H1 (cell line): ENCODE measurements at regions not wholly inside any gene's neighbourhood (a gene's known extent, or its start where the extent isn't known, plus 50 kb on each side); places are given as distances from the start of the nearest gene placed in this dataset.
"Not testable (repeated sequence)": the region's sequence is repeated elsewhere in the genome, so short reads cannot be mapped to it uniquely, and the experiment has no call there.

ENCODE experiments used
- CTCF ChIA-PET: fragments of 300-600 bp; sonication (Branson Sonifier 250); formaldehyde crosslinking; loops from one replicate; lab custom pipeline; 2021; ENCODE audit not compliant: partially characterized antibody; lab: Charles Lee
- POLR2A ChIA-PET: fragments of 300-600 bp; sonication (Branson Sonifier 250); formaldehyde crosslinking; loops from one replicate; lab custom pipeline; 2021; ENCODE audit warnings: inconsistent platforms; ENCODE audit not compliant: partially characterized antibody; lab: Charles Lee
- DNase-seq, 2 experiments: peaks; one replicate each; pipeline versions ENCODE4 v3.0.0 to v3.0.0-alpha.2; 2010 to 2022; ENCODE audit warnings: low spot score in 2 of 2, low read depth in 1 of 2, mixed read lengths in 1 of 2
- FAIRE-seq: peaks from 2 replicates; lab custom pipeline; 2011; peaks lifted over from hg19 to GRCh38; lab: Jason Lieb, UNC
- H2AFZ ChIP-seq: 2 replicates; pipeline ENCODE4 v1.8.1; 2012; ENCODE audit warnings: low read length, inconsistent platforms
- H2AK5ac ChIP-seq: 2 replicates; pipeline ENCODE4 v1.6.1; 2013; ENCODE audit warnings: low read depth, low read length
- H2BK120ac ChIP-seq: replicated peaks from 2 replicates; pipeline ENCODE3; 2013; ENCODE audit warnings: low read depth, low read length, inconsistent platforms
- H2BK12ac ChIP-seq: 2 replicates; pipeline ENCODE4 v1.6.1; 2013; ENCODE audit warnings: low read depth, low read length
- H2BK15ac ChIP-seq: 2 replicates; pipeline ENCODE4 v1.6.1; 2013; ENCODE audit warnings: low read length
- H2BK20ac ChIP-seq: 2 replicates; pipeline ENCODE4 v1.6.1; 2013; ENCODE audit warnings: low read length
- H2BK5ac ChIP-seq: 2 replicates; pipeline ENCODE4 v1.6.1; 2013; ENCODE audit warnings: low read depth, low read length
- H3K14ac ChIP-seq: 2 replicates; pipeline ENCODE4 v1.6.1; 2013; ENCODE audit warnings: inconsistent platforms; ENCODE audit not compliant: insufficient read length
- H3K18ac ChIP-seq: 2 replicates; pipeline ENCODE4 v1.6.1; 2013; ENCODE audit warnings: low read length; ENCODE audit errors: extremely low read depth
- H3K23ac ChIP-seq: 2 replicates; pipeline ENCODE4 v1.6.1; 2013; ENCODE audit warnings: inconsistent platforms; ENCODE audit not compliant: insufficient read length
- H3K23me2 ChIP-seq: 2 replicates; pipeline ENCODE4 v1.6.1; 2013; ENCODE audit warnings: low read depth, low read length
- H3K27ac ChIP-seq: 2 replicates; pipeline ENCODE4 v1.6.1; 2011; ENCODE audit warnings: low read depth, low read length, inconsistent platforms
- H3K27me3 ChIP-seq, 4 experiments: replicated peaks in 1 of 4; 1 replicate in 1 of 4; 2 replicates in 3 of 4; pipeline versions ENCODE4 v1.6.1 to v1.8.1; 2011 to 2013; ENCODE audit warnings: low read length in 3 of 4, mild to moderate bottlenecking in 3 of 4, inconsistent platforms in 2 of 4, mixed read lengths in 2 of 4, moderate library complexity in 1 of 4; ENCODE audit not compliant: control insufficient read depth in 3 of 4, insufficient read depth in 3 of 4; ENCODE audit errors: extremely low read depth in 1 of 4
- H3K36me3 ChIP-seq, 4 experiments: 2 replicates each; pipeline versions ENCODE4 v1.6.1 to v1.8.1; 2011 to 2013; ENCODE audit warnings: mild to moderate bottlenecking in 4 of 4, low read length in 3 of 4, moderate library complexity in 2 of 4, control low read depth in 1 of 4, inconsistent platforms in 1 of 4; ENCODE audit not compliant: insufficient read depth in 4 of 4, control insufficient read depth in 2 of 4
- H3K4ac ChIP-seq: replicated peaks from 2 replicates; pipeline ENCODE3; 2013; ENCODE audit warnings: low read length, low read depth, mixed read lengths, inconsistent platforms; ENCODE audit not compliant: insufficient read length
- H3K4me1 ChIP-seq, 4 experiments: replicated peaks in 1 of 4; 1 replicate in 1 of 4; 2 replicates in 3 of 4; pipeline versions ENCODE4 v1.6.1 to v1.8.1; 2011 to 2013; ENCODE audit warnings: low read length in 3 of 4, inconsistent platforms in 2 of 4, mixed read lengths in 1 of 4; ENCODE audit not compliant: insufficient read depth in 4 of 4, control insufficient read depth in 3 of 4
- H3K4me2 ChIP-seq, 2 experiments: 2 replicates each; pipeline versions ENCODE4 v1.6.1 to v1.8.1; 2011 to 2013; ENCODE audit warnings: low read depth in 2 of 2, low read length in 2 of 2, control low read depth in 1 of 2, inconsistent platforms in 1 of 2, mild to moderate bottlenecking in 1 of 2; ENCODE audit not compliant: insufficient read depth in 1 of 2
- H3K4me3 ChIP-seq, 4 experiments: fragments of 200-600, 300-600 bp in 1 of 4; sonication (generic), shearing (Covaris generic), sonication (Bioruptor Twin) in 1 of 4; 2 replicates each; pipeline versions ENCODE4 v1.5.1 to v1.8.1; 2011 to 2016; ENCODE audit warnings: low read length in 4 of 4, low read depth in 3 of 4, control low read depth in 2 of 4, inconsistent platforms in 2 of 4, mild to moderate bottlenecking in 2 of 4, mixed read lengths in 1 of 4, moderate library complexity in 1 of 4; ENCODE audit not compliant: insufficient read depth in 2 of 4; ENCODE audit errors: extremely low read depth in 1 of 4
- H3K56ac ChIP-seq: replicated peaks from 2 replicates; pipeline ENCODE3; 2013; ENCODE audit warnings: low read depth, mild to moderate bottlenecking, mixed read lengths, low read length, inconsistent platforms; ENCODE audit not compliant: insufficient read length
- H3K79me1 ChIP-seq: 2 replicates; pipeline ENCODE4 v1.6.1; 2013; ENCODE audit warnings: low read depth, low read length, control low read depth
- H3K79me2 ChIP-seq, 2 experiments: 2 replicates each; pipeline versions ENCODE4 v1.6.1 to v1.8.1; 2012 to 2013; ENCODE audit warnings: low read length in 2 of 2, mild to moderate bottlenecking in 2 of 2, inconsistent platforms in 1 of 2; ENCODE audit not compliant: insufficient read depth in 2 of 2, control insufficient read depth in 1 of 2
- H3K9ac ChIP-seq, 4 experiments: replicated peaks in 1 of 4; 1 replicate in 1 of 4; 2 replicates in 3 of 4; pipeline versions ENCODE4 v1.6.1 to v1.8.1; 2011 to 2013; ENCODE audit warnings: low read depth in 3 of 4, low read length in 3 of 4, control low read depth in 2 of 4, mild to moderate bottlenecking in 2 of 4, moderate library complexity in 2 of 4, inconsistent platforms in 1 of 4; ENCODE audit errors: extremely low read depth in 1 of 4
- H3K9me3 ChIP-seq, 2 experiments: 2 replicates each; pipeline versions ENCODE4 v1.6.1 to v1.8.1; 2012 to 2013; ENCODE audit warnings: mild to moderate bottlenecking in 2 of 2, moderate library complexity in 2 of 2, control low read depth in 1 of 2, inconsistent platforms in 1 of 2, low read depth in 1 of 2, low read length in 1 of 2, mixed read lengths in 1 of 2; ENCODE audit not compliant: insufficient read depth in 2 of 2
- H4K20me1 ChIP-seq, 2 experiments: replicated peaks in 1 of 2; 2 replicates each; pipeline versions ENCODE3 to v1.8.1; 2011 to 2013; ENCODE audit warnings: inconsistent platforms in 2 of 2, low read length in 2 of 2, mild to moderate bottlenecking in 1 of 2; ENCODE audit not compliant: insufficient read depth in 2 of 2, control insufficient read depth in 1 of 2
- H4K5ac ChIP-seq: 2 replicates; pipeline ENCODE4 v1.6.1; 2013; ENCODE audit warnings: low read length, low read depth, mixed read lengths, inconsistent platforms; ENCODE audit not compliant: insufficient read length
- H4K8ac ChIP-seq: 2 replicates; pipeline ENCODE4 v1.8.0; 2013; ENCODE audit warnings: mild to moderate bottlenecking, moderate library complexity, low read length, inconsistent platforms; ENCODE audit not compliant: insufficient read depth; ENCODE audit errors: extremely low read depth
- H4K91ac ChIP-seq: replicated peaks from 2 replicates; pipeline ENCODE3; 2013; ENCODE audit warnings: low read length, mixed read lengths, inconsistent platforms; ENCODE audit not compliant: insufficient read length
- WGBS, 2 experiments: shearing (Covaris generic) in 1 of 2; methylation state at CpG; one replicate each; pipeline versions ENCODE4 v1.1.6 to v1.1.7; 2013 to 2015; ENCODE audit warnings: low lambda C conversion rate in 2 of 2, mixed read lengths in 2 of 2, inconsistent platforms in 1 of 2, low coverage in 1 of 2, missing lambda C conversion rate in 1 of 2; ENCODE audit not compliant: insufficient replicate concordance in 2 of 2, insufficient coverage in 1 of 2, insufficient read length in 1 of 2; ENCODE audit errors: extremely low coverage in 1 of 2, missing lambda C conversion rate in 1 of 2; 5-methylcytosine and 5-hydroxymethylcytosine counted together

DNA sequence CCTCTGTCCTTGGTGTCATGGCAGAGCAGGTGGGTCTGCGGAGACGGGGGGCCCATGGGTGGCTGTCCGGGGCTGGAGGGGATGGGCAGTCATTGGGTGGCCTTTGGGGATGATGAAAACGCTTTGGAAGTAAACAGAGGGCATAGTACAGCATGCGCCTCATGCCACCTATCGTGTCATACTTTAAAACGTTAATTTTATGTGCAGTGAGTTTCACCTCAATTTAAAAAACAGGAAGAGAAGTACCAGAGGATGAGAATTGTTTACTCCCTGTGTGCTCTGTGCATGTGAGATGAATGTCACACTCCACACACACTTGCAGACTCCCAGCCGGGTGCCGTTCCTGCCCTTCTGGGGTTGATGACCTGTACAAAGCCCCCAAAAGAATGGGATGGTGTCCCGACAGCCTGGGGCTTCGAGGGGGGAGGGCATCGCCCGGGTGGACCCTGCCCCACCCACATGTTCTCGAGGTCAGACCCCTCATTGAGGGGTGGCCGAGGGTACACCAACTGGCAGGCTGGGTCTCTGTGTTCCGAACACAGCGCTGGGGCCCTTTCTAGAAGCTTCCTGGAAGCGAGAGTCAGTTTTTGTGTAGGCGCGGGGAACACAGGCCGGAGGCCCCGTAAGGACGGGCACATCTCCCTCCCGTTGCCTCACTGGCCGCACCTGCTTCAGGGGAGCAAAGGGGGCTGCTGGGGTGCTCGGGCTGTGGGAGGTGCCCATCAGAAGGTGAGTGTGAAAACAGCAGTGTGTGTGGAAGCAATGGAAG lies 153.2 kb downstream of the LAT start:
- H3K27me3 ChIP-seq, H2AFZ ChIP-seq, H3K56ac ChIP-seq, H4K91ac ChIP-seq, H3K36me3 ChIP-seq, H2BK5ac ChIP-seq, H3K14ac ChIP-seq, H3K9me3 ChIP-seq, H3K4me1 ChIP-seq, H2BK120ac ChIP-seq, H4K5ac ChIP-seq, H3K23me2 ChIP-seq, H2BK12ac ChIP-seq, H3K4me2 ChIP-seq, FAIRE-seq, H2AK5ac ChIP-seq, H2BK15ac ChIP-seq, H4K20me1 ChIP-seq, H4K8ac ChIP-seq, H3K79me2 ChIP-seq, H3K23ac ChIP-seq, H3K4ac ChIP-seq, H3K79me1 ChIP-seq, H3K4me3 ChIP-seq, H2BK20ac ChIP-seq, H3K27ac ChIP-seq, H3K9ac ChIP-seq, DNase-seq, CTCF ChIA-PET, POLR2A ChIA-PET, H3K18ac ChIP-seq: not testable (repeated sequence)
- WGBS, 2 experiments, result 88% methylated on average over 14 of the region's 26 CpGs; no CpG with 5 or more reads in 1 of the 2 experiments

DNA sequence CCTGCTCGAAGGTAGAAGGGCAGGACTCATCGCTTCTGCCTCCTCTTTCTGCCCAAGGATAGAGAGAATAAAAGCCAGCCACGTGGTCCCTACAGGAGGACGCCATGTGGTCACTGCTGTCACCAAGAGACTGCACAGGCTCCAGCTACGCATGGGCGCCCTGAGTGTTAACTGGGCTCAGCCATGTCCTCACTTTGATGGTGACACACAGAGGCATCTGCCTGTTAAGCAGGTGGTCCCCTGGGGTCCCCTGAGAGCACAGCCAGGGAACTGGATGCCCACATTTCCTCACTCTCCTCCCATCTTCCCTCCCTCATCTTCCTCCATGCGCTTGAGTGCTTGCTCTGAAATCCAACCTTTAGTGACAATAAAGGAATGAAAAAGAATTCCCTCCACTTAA lies 152.6 kb downstream of the LAT start:
- H3K14ac ChIP-seq, H3K4me1 ChIP-seq, H2AK5ac ChIP-seq, H2BK5ac ChIP-seq, H3K23me2 ChIP-seq, FAIRE-seq, H2AFZ ChIP-seq, H3K56ac ChIP-seq, H4K5ac ChIP-seq, H2BK15ac ChIP-seq, H3K36me3 ChIP-seq, H2BK20ac ChIP-seq, H3K18ac ChIP-seq, H2BK12ac ChIP-seq, H3K27ac ChIP-seq, POLR2A ChIA-PET, H3K79me2 ChIP-seq, H3K9ac ChIP-seq, H3K4ac ChIP-seq, H3K4me2 ChIP-seq, H4K8ac ChIP-seq, H3K9me3 ChIP-seq, H3K79me1 ChIP-seq, H4K91ac ChIP-seq, H4K20me1 ChIP-seq, CTCF ChIA-PET, H3K23ac ChIP-seq, H2BK120ac ChIP-seq, H3K27me3 ChIP-seq, DNase-seq, H3K4me3 ChIP-seq: not testable (repeated sequence)
- WGBS, 2 experiments, result 88% methylated on average over 7 of the region's 7 CpGs; no CpG with 5 or more reads in 1 of the 2 experiments
